Kidney (tissue), 13 donors: ENCODE measurements at regions not wholly inside any gene's neighbourhood (a gene's known extent, or its start where the extent isn't known, plus 50 kb on each side); places are given as distances from the start of the nearest gene placed in this dataset.

Source experiments
- DNase-seq, 5 donors: peaks; one replicate each; pipeline ENCODE4 v3.0.0-alpha.2; 2013 to 2020
- FAIRE-seq: peaks from 2 replicates; lab custom pipeline; 2012; peaks lifted over from hg19 to GRCh38; lab: Jason Lieb, UNC
- H3K27ac ChIP-seq, 2 donors: one replicate each; pipeline ENCODE4 v1.7.0; 2013; ENCODE audit warnings: low read depth in 2 of 2, low read length in 2 of 2, inconsistent platforms in 1 of 2
- H3K27me3 ChIP-seq: one replicate; pipeline ENCODE4 v1.7.1; 2013; ENCODE audit warnings: low read length, inconsistent platforms; ENCODE audit not compliant: control insufficient read depth, insufficient read depth
- H3K36me3 ChIP-seq, 3 donors: one replicate each; pipeline versions ENCODE4 v1.7.0 to v1.7.1; 2013; ENCODE audit warnings: low read length in 3 of 3, control low read depth in 1 of 3, inconsistent platforms in 1 of 3; ENCODE audit not compliant: insufficient read depth in 3 of 3, control insufficient read depth in 2 of 3
- H3K4me1 ChIP-seq, 3 donors: one replicate each; pipeline versions ENCODE4 v1.7.0 to v1.7.1; 2013; ENCODE audit warnings: low read length in 3 of 3, inconsistent platforms in 1 of 3, low read depth in 1 of 3; ENCODE audit not compliant: control insufficient read depth in 2 of 3, insufficient read depth in 2 of 3
- H3K4me3 ChIP-seq, 3 donors: one replicate each; pipeline versions ENCODE4 v1.7.0 to v1.8.1; 2013; ENCODE audit warnings: low read length in 3 of 3, control low read depth in 1 of 3, inconsistent platforms in 1 of 3
- H3K9ac ChIP-seq, 3 donors: one replicate each; pipeline versions ENCODE4 v1.7.0 to v1.7.1; 2013; ENCODE audit warnings: low read length in 3 of 3, control low read depth in 1 of 3, inconsistent platforms in 1 of 3
- H3K9me3 ChIP-seq, 3 donors: one replicate each; pipeline versions ENCODE4 v1.7.0 to v1.7.1; 2013; ENCODE audit warnings: low read length in 3 of 3, control low read depth in 1 of 3, inconsistent platforms in 1 of 3; ENCODE audit not compliant: control insufficient read depth in 2 of 3, insufficient read depth in 1 of 3
- intact Hi-C: fragments of 100-400 bp; cut with DNase I; formaldehyde crosslinking; loops from one replicate; pipeline ENCODE4 v1.11.1; 2022
- TF ChIP-seq, protein P1 (sequence below): IDR thresholded peaks from 3 replicates; pipeline ENCODE4 v1.5.1; 2012; ENCODE audit warnings: mild to moderate bottlenecking, moderate library complexity, borderline replicate concordance; ENCODE audit not compliant: insufficient read depth; ENCODE audit errors: extremely low read depth
- donor health status: control.
- donor health status: control.
- donor health status: control.
- donor health status: control.
- donor health status: control.
- donor health status: DM: yes; HTN: yes; CAD: no.
- donor health status: Normal renal cell carcinoma (clear cell type).

DNA sequence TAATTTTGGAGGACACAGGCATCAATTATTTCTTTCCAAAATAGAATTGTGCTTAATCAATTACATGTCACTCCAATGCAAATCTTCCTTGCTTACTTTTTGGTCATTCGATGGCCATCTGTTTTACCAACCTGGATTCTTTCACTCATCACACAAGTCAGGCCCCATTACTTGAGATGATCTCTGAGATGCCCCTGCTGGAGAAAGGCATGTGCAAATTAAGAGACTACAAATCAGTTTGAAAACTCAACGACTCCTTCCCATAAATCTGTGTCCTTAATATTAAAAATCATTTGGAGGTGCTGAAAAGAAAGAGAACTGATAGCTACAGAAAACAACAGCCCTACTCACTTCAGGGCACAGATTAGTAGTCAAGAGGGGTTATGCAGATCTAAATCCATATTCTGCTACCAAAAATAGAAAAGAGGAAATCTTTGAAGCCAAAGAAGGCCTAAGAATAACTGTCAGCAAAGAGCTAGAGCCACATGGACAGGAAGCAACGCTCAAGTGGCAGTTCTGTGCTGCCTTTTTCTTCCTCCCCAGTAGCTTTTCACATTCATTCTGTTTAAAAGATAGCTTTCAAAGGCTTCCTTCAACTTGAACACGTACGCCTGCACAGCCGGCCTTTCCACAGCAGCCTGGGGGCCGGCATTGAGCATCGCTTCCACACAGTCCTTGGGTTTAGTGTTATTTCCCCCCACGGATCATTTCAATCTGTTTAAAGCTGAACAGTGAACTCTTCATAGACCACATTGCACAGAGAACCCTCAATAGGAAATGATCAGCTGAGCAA, 79.3 kb upstream of the MAP3K1 start:
- peaks cover 7 to 15% (median 9%) of the 10 kb centered on the region in 3 donors for H3K4me1 ChIP-seq
- DNase-seq = peak in 3 of 5 donors; percentile 49 to 87 (median 87)
- no peak overlapping the region for H3K27ac ChIP-seq
- intact Hi-C loops = no loop called here
- H3K27me3 ChIP-seq = no peaks in the 10 kb centered on the region
- H3K9me3 ChIP-seq = no peaks in the 10 kb centered on the region
- no peak overlapping the region for H3K9ac ChIP-seq
- TF ChIP-seq, protein P1, sequence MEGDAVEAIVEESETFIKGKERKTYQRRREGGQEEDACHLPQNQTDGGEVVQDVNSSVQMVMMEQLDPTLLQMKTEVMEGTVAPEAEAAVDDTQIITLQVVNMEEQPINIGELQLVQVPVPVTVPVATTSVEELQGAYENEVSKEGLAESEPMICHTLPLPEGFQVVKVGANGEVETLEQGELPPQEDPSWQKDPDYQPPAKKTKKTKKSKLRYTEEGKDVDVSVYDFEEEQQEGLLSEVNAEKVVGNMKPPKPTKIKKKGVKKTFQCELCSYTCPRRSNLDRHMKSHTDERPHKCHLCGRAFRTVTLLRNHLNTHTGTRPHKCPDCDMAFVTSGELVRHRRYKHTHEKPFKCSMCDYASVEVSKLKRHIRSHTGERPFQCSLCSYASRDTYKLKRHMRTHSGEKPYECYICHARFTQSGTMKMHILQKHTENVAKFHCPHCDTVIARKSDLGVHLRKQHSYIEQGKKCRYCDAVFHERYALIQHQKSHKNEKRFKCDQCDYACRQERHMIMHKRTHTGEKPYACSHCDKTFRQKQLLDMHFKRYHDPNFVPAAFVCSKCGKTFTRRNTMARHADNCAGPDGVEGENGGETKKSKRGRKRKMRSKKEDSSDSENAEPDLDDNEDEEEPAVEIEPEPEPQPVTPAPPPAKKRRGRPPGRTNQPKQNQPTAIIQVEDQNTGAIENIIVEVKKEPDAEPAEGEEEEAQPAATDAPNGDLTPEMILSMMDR = no peak
- no peak overlapping the region for H3K4me3 ChIP-seq
- H3K36me3 ChIP-seq = no peaks in the 10 kb centered on the region
- FAIRE-seq = no peak

DNA sequence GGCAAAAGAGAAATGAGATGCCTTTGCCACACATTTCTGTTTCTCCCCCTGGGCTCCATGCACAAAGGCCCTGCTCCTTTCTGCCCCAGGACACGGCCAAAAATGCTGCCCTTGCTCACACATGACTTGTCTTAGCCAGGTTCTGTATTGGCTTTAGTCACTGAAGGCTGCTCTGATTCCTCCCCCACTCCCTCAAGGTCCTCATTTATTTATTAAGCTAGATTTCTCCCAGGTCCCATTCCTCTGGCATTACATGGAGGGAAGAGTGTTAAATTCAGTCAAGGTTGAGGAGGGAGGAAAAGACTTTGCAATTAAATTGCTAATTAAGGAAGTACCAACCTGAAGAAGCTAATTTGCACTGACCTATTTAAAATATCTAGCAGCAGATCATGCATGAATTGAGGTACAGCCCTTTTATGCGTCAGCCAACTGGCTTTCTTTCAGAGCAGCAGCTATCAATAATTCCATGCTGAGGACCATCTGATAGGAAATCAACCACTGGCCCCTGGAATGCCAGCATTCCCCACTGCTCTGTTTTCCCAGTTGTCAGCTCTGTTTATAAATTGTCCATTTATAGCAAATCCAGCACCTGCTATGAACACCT, 81.2 kb upstream of the MAP3K1 start:
- H3K4me3 ChIP-seq = no peak overlapping the region
- FAIRE-seq (no peak), DNase-seq (peak in 3 of 5 donors; percentile 56 to 87 (median 83))
- no peak overlapping the region for H3K9ac ChIP-seq
- no peaks in the 10 kb centered on the region for H3K36me3 ChIP-seq
- H3K9me3 ChIP-seq = no peaks in the 10 kb centered on the region
- intact Hi-C loops = no loop called here
- peak overlapping the region in 1 of 2 donors; percentile 24 for H3K27ac ChIP-seq
- H3K27me3 ChIP-seq = no peaks in the 10 kb centered on the region
- peaks cover 7 to 15% (median 9%) of the 10 kb centered on the region in 3 donors for H3K4me1 ChIP-seq
- TF ChIP-seq, protein P1 = no peak

DNA sequence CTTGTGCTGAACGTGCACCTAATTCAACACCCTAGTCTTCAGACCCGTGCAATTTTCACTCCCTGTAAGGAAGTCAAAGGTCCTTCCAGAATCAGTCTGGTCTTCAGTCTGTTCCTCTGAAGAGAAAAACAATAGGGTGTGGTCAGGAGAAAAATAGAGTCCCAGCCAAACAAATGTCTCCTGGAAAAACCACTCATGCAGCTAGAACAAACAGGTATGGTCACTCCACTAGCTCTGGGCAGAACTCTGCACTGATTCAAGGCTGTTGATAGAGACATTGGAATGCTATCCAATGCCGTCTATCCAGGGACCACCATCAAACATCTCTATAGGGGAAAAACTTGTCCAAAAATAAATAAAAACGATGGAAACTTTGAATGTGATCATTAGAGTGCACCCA, 81.8 kb upstream of the MAP3K1 start:
- H3K9me3 ChIP-seq = no peaks in the 10 kb centered on the region
- TF ChIP-seq, protein P1 = no peak

More for the DNA sequence above, 81.8 kb upstream of the MAP3K1 start:
- H3K27ac ChIP-seq = peak overlapping the region; percentile 24 to 62
- intact Hi-C loops = no loop called here
- FAIRE-seq (no peak), DNase-seq (peak in 2 of 5 donors; percentile 31 to 43)
- H3K4me3 ChIP-seq = no peak overlapping the region
- H3K9ac ChIP-seq = no peak overlapping the region
- H3K4me1 ChIP-seq = peaks cover 7 to 15% (median 9%) of the 10 kb centered on the region in 3 donors
- H3K36me3 ChIP-seq = no peaks in the 10 kb centered on the region
- no peaks in the 10 kb centered on the region for H3K27me3 ChIP-seq
